ENCODE measurements at regions not wholly inside any gene's neighbourhood (a gene's known extent, or its start where the extent isn't known, plus 50 kb on each side); places are given as distances from the start of the nearest gene placed in this dataset.
"Not testable (repeated sequence)": the region's sequence is repeated elsewhere in the genome, so short reads cannot be mapped to it uniquely, and the experiment has no call there.

GRCh38 chr9:136611606-136612005 is 51.1 kb upstream of the EGFL7 start:
- DNase-seq (ENCODE audit: low spot score): no peak

DNA sequence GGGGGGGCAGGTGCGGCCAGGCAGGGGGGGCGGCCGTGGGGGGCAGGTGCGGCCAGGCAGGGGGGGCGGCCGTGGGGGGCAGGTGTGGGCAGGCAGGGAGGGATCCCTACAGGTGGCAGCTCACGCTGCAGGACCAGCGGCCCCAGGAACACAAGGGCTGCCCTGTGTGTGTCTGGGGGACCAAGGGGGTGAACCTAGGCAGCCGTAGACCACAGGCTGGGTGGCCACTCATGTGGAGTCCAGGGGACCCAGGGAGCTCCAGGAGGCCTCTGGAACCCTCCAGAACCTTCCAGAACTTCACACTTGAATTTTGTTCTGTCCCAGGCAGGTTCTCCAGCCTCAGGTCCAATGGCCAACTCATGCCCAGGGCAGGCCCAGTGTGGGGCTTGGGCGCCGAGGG is 51.6 kb upstream of the EGFL7 start:
- no peak for DNase-seq (ENCODE audit: low spot score)

- DNase-seq (ENCODE audit: low spot score): no peak
These were observed 52.3 kb upstream of the EGFL7 start for GRCh38 chr9:136610426-136610825.

DNA sequence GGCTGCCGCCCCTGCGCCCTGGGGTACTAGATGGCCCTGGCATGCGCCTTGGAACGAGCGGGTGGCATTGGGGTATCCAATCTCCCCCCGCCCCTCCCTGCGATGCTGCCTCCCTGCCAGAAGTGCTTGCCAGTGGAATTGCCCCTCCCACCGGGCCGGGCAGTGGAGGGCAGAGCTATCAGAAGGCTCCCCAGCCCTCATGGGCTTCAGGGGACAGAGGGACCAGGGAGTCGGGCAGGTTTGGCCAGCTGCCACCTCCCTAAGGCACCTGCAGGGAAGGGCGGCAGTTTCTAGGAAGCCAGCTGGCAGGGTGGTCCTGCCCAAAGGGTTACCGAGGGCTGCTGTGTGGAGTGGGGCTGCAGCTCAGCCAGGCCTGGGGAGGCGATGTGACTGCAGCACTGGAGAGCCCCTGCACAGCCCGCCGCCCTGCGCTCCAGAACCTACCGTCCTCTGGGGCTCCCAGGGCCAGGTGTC is 52.8 kb upstream of the EGFL7 start:
- no peak for DNase-seq (ENCODE audit: low spot score)

DNA sequence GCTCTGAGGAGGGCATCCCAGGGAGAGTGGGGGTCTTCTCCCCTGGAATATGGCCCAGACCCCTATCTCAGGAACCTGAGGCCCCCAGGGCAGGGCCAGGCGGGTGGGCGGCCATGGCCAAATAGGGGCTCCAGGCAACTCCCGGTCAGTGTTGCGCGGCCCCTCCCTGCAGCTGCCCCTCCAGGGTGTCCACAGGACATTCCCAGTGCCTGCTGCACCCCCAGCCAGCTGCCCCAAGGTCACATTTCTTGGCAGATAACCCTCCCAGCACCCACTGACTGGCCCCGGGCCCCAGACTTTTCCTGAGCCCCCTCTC is 53.6 kb upstream of the EGFL7 start:
- no peak for DNase-seq (ENCODE audit: low spot score)

DNA sequence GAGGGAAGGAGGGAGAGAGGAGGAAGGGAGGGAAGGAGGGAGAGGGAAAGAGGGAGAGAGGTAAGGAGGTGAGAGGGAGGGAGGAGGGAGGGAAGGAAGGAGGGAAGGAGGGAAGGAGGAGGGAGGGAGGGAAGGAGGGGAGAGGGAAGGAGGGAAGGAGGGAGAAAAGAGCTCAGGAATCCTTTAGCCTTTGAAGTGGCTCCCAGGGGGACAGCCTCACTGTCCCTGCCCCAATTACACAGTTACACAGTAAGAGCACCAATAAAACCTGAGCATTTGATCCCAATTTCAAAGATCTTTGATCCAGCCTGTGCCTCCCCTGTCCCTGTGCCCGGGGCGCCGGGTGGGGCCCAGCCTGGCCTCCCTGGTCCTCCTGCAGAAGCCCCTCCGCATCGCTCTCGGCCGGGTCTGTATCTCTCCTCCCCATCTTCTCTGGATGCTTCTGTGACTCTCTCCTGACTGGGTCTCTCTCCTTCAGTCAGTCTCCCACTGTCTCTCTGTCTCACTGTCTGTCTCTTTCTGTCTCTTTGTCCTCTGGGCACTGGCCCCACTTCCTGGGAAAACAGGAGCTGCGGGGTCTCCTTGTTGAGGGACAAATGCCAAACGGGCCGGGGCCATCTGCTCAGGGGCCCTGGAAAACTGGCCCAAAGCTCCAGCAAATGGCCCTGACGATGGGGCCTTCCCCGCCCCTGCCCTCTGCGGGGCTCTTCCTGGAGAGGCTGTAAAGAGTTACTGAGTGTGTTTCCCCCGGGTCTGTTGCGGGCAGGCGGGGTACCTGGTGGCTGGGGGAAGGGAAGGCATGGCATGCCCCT is 54.2 kb upstream of the EGFL7 start:
- no peak for DNase-seq (ENCODE audit: low spot score)

- DNase-seq (ENCODE audit: low spot score): no peak
These were observed 55.3 kb upstream of the EGFL7 start for GRCh38 chr9:136607334-136607919.

DNA sequence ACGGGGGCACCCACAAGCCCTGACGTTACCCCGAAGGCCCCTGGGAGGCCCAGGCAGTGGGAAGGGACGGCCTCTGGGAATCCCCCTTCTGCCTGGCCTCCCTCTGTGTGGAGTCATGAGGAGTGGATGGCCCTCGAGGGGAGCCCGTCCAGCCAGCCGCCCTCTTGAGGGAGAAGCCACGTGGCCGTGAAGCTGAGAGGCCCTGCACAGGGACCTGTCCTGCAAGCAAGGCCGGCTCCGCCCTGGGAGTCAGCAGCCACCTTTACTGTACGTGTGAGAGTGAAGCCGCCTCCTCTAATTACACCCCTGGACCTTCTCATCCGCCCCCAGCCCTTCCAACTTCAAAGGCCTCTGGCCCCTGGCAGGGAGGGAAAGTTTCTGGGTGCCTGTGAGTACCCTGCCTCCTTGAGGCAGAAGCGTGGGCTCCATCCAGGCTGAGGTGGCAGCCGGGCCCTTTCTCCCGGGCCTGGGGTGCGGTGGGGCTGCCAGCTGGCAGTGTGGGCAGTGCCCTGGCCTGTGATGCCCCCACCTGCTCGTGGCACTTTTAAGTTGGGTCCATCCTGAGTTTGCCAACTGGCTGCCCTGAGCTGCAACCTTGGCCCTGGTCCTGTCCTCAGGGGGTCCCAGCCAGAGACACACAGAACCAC is 55.9 kb upstream of the EGFL7 start:
- DNase-seq (ENCODE audit: low spot score): no peak

GRCh38 chr9:136605988-136606660 is 56.6 kb upstream of the EGFL7 start:
- no peak for DNase-seq (ENCODE audit: low spot score)

- no peak for DNase-seq (ENCODE audit: low spot score)
These were observed 57.7 kb upstream of the EGFL7 start for GRCh38 chr9:136604823-136605525.

DNA sequence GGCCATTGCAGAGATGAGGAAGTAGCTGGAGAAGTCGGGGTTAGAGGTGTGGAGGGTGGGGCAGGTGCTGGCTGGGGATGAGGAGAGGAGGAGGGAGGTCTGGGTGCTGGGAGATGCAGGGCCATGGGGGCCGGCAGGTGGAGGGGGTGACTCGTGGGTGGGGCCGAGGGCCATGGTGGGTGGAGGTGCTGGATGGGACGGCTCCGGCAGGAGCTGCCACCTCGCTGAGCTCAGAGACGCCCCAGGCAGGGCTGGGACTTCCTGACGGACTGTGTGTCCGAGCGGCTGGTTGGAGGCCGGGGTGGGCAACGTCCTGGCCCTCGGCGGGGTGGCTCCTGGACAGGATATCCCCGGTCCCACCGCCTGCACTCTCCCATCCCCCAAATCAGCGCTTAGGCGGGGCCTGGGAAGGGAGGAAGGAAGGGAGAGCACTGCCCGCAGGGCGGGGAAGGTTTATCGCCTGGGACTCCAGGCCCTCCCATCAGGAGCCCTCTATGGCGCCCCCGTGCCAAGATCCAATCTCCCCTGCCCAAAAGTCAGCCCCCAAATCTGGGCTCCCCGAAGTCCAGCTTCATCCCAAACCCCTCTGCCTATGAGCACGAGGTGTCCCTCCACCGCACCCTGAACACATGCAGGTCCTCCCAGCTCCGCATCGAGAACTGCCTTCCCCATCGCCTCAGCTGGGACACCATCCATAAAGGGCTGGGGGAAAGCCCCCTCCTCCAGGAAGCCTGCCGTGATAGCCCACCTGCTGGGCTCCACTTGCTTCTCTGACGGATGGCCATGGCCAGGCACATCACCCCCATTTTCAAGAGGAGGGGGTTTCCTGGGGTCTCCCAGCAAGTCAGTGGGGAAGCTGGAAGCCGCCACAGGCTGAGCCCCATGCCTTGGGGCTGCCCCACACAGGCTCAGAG is 58.3 kb upstream of the NOTCH1 start:
- DNase-seq (ENCODE audit: low spot score): no peak

DNA sequence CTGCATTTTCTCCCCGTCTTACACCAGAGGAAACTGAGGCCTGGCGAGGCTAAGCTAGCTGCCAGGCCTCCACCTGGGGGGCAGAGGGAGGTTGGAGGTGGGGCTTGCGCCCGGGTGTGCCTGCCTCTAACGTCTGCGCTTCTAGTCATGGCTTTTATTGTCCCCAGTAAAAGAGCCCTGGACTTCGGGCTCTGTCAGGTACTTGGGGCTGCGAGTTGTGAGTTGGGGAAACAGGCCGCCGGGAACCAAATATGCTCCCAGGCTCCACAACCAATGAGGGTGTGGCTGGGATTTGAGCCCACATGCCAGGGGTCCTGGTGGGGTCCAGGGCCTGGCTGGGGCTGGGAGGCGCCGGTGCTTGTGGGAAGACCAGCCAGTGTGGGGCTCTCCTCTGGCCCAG is 57.4 kb upstream of the NOTCH1 start:
- DNase-seq (ENCODE audit: low spot score): no peak

- DNase-seq (ENCODE audit: low spot score): no peak
These were observed 56.5 kb upstream of the NOTCH1 start for GRCh38 chr9:136602193-136602885.

DNA sequence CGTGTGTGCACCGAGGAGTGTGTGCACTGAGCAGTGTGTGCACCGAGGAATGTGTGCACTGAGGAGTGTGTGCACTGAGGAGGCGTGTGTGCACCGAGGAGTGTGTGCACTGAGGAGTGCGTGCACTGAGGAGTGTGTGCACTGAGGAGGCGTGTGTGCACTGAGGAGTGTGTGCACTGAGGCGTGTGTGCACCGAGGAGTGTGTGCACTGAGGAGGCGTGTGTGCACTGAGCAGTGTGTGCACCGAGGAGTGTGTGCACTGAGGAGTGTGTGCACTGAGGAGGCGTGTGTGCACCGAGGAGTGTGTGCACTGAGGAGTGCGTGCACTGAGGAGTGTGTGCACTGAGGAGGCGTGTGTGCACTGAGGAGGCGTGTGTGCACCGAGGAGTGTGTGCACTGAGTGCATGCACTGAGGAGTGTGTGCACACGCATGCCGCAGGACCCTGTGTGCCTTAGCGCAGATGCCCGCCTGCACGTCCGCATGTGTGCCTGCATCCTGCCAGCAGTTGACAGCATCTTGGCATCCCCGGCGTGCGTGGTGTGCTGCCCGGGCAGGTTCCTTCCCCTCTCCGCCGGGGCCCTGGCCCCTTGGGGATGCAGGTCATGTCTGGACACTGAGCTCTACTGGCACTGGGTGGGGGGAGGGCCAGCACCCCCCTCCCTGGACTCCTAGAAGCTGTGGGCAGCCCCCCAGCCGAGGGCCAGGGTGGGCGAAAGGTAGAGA is 55.6 kb upstream of the NOTCH1 start:
- not testable (repeated sequence) for DNase-seq (ENCODE audit: low spot score)

GRCh38 chr9:136599811-136600660 is 54.2 kb upstream of the NOTCH1 start:
- peak; percentile 91 for DNase-seq (ENCODE audit: low spot score)

- no peak for DNase-seq (ENCODE audit: low spot score)
These were observed 53.3 kb upstream of the NOTCH1 start for GRCh38 chr9:136599074-136599531.

- not testable (repeated sequence) for DNase-seq (ENCODE audit: low spot score)
These were observed 52.7 kb upstream of the NOTCH1 start for GRCh38 chr9:136598390-136599073.

DNA sequence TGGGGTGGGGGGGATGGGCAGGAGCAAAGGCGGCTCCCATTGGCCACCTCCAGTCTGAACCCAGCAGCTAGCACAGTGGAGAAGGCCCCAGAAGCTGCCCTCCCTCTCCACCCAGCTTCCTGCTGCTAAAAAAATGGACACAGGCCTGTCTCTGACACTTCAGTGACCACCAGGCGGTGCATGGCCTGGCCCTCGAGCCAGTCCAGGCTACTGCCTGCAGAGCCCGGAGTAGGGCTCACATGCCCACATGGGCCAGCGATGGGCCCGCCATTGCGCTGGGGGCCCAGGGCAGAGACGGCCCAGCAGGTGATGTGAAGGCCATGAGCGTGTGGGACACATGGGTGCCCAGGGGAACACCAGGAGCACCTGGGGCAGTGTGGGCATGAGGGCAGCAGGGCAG is 52.1 kb upstream of the NOTCH1 start:
- DNase-seq (ENCODE audit: low spot score): no peak
